HEK293T (cell line): ENCODE measurements at regions not wholly inside any gene's neighbourhood (a gene's known extent, or its start where the extent isn't known, plus 50 kb on each side); places are given as distances from the start of the nearest gene placed in this dataset.

Source experiments
- CTCF ChIA-PET: fragments of 350-600 bp; formaldehyde crosslinking; extraction: SDS; loops from one replicate; lab custom pipeline; 2021; ENCODE audit warnings: antibody characterized with exemption, inconsistent platforms; lab: Yijun Ruan, JAX
- POLR2A ChIA-PET: fragments of 350-600 bp; formaldehyde crosslinking; extraction: SDS; loops from one replicate; lab custom pipeline; 2020; ENCODE audit warnings: antibody characterized with exemption, inconsistent platforms; lab: Yijun Ruan, JAX
- DNase-seq: peaks from one replicate; pipeline ENCODE4 v3.0.0; 2012; ENCODE audit warnings: mixed read lengths; ENCODE audit errors: extremely low spot score
- ARNT ChIP-seq: fragments of 450-650 bp; IDR thresholded peaks from 2 replicates; pipeline ENCODE4 v1.6.1; 2017; ENCODE audit warnings: mild to moderate bottlenecking
- BHLHE40 ChIP-seq: fragments of 450-650 bp; IDR thresholded peaks from 2 replicates; pipeline ENCODE4 v1.6.1; 2016; ENCODE audit warnings: mild to moderate bottlenecking, moderate library complexity, borderline replicate concordance
- CTBP1 ChIP-seq: fragments of 450-650 bp; IDR thresholded peaks from 2 replicates; pipeline ENCODE4 v1.6.1; 2016; ENCODE audit warnings: borderline replicate concordance
- ELF4 ChIP-seq: fragments of 450-650 bp; IDR thresholded peaks from 2 replicates; pipeline ENCODE4 v1.6.1; 2017; ENCODE audit warnings: antibody characterized with exemption
- FOXA1 ChIP-seq: fragments of 450-650 bp; IDR thresholded peaks from 2 replicates; pipeline ENCODE4 v1.6.1; 2016; ENCODE audit warnings: mild to moderate bottlenecking
- FOXK2 ChIP-seq: fragments of 450-650 bp; IDR thresholded peaks from 2 replicates; pipeline ENCODE4 v1.6.1; 2016; ENCODE audit warnings: mild to moderate bottlenecking
- FOXM1 ChIP-seq: fragments of 450-650 bp; IDR thresholded peaks from 2 replicates; pipeline ENCODE4 v1.6.1; 2017; ENCODE audit warnings: mild to moderate bottlenecking, borderline replicate concordance
- HDGF ChIP-seq: fragments of 450-650 bp; IDR thresholded peaks from 2 replicates; pipeline ENCODE4 v1.6.1; 2017; ENCODE audit warnings: antibody characterized with exemption, borderline replicate concordance
- L3MBTL2 ChIP-seq: fragments of 450-650 bp; conservative IDR thresholded peaks from 2 replicates; pipeline ENCODE4 v1.6.1; 2016; ENCODE audit warnings: mild to moderate bottlenecking
- LEF1 ChIP-seq: fragments of 450-650 bp; IDR thresholded peaks from 2 replicates; pipeline ENCODE4 v1.6.1; 2017; ENCODE audit warnings: mild to moderate bottlenecking, borderline replicate concordance
- NFRKB ChIP-seq: fragments of 450-650 bp; IDR thresholded peaks from 2 replicates; pipeline ENCODE4 v1.6.1; 2016; ENCODE audit warnings: mild to moderate bottlenecking, moderate library complexity
- SP1 ChIP-seq: fragments of 450-650 bp; IDR thresholded peaks from 2 replicates; pipeline ENCODE4 v1.6.1; 2017
- SUZ12 ChIP-seq: fragments of 450-650 bp; IDR thresholded peaks from 2 replicates; pipeline ENCODE4 v1.6.1; 2016; ENCODE audit warnings: mild to moderate bottlenecking
- TARDBP ChIP-seq: fragments of 450-650 bp; IDR thresholded peaks from 2 replicates; pipeline ENCODE4 v1.6.1; 2016
- ZNF384 ChIP-seq: fragments of 450-650 bp; IDR thresholded peaks from 2 replicates; pipeline ENCODE4 v1.6.1; 2016
- TF ChIP-seq, protein P1 (sequence below): fragments of 450-650 bp; IDR thresholded peaks from 2 replicates; pipeline ENCODE4 v1.6.1; 2016

DNA sequence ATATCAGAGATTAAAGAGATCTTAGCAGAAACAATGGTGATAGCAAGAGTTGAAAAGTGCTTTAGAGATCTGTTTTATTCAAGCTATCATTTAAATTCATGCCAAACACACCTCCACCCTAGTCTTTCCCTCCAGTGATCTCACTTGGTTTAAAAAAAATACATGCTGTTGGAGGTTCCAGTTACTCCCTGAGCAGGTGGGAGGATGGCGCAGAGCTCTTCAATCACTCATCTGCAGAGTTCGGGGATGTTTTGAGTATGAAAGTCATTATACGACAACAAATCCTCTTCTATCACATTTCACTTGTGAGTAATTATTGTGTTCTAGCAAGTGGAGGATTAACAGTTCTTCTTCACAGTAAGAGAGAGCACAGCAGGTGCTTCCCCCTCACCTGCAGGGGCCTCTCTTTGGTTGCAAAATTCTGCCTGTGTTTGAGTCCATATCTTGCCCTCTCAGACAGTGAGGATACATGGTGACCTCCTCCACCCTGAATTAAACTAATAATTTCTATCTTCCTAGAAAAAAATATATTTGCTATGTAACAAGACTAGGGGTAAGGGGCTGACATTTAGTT lies 376.7 kb downstream of the LIG4 start:
- no peak for DNase-seq
- POLR2A ChIA-PET = no interaction called here

DNA sequence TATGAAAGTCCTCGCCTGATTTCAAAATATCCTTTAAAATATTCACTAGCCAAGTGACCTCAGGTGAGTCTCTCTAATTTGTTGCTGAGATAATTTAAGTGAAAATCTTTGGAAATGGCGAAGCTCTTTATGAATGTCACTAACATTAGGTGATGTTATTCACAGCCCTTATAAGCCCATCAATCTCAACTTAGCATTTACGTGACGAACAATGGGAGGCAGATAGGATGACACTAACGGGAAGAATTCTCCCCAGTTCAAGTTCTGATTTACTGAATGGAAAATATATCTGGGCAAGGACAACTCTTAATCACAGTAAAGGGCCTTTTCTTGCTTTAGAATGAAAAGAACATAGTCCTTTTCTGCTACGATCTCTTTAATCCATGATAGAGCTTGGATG lies 378.7 kb downstream of the LIG4 start:
- ChIA-PET CTCF (interaction anchor here (0.6 kb wide), 1 partner anchor 20 kb away, joined by 3 read pairs; no protein-coding TSS in a partner anchor), POLR2A (no interaction called here)
- TF ChIP-seq FOXM1 (no peak), ARNT (no peak), HDGF (no peak), BHLHE40 (no peak), SUZ12 (no peak), SP1 (no peak), ELF4 (no peak), FOXK2 (no peak), LEF1 (no peak)
- TF ChIP-seq, protein P1, sequence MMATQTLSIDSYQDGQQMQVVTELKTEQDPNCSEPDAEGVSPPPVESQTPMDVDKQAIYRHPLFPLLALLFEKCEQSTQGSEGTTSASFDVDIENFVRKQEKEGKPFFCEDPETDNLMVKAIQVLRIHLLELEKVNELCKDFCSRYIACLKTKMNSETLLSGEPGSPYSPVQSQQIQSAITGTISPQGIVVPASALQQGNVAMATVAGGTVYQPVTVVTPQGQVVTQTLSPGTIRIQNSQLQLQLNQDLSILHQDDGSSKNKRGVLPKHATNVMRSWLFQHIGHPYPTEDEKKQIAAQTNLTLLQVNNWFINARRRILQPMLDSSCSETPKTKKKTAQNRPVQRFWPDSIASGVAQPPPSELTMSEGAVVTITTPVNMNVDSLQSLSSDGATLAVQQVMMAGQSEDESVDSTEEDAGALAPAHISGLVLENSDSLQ = no peak
- DNase-seq = no peak

More for the DNA sequence above, 376.7 kb downstream of the LIG4 start:
- CTCF ChIA-PET = no interaction called here
- TF ChIP-seq FOXM1 = no peak
- no peak for TF ChIP-seq SUZ12
- no peak for TF ChIP-seq NFRKB
- TF ChIP-seq TARDBP = no peak
- TF ChIP-seq ARNT = no peak
- no peak for TF ChIP-seq FOXK2
- TF ChIP-seq, protein P1 = no peak
- TF ChIP-seq CTBP1 = no peak
- TF ChIP-seq ELF4 = no peak
- TF ChIP-seq HDGF = no peak
- TF ChIP-seq FOXA1 = no peak
- no peak for TF ChIP-seq ZNF384
- TF ChIP-seq LEF1 = no peak
- TF ChIP-seq BHLHE40 = no peak
- no peak for TF ChIP-seq SP1
- no peak for TF ChIP-seq L3MBTL2

DNA sequence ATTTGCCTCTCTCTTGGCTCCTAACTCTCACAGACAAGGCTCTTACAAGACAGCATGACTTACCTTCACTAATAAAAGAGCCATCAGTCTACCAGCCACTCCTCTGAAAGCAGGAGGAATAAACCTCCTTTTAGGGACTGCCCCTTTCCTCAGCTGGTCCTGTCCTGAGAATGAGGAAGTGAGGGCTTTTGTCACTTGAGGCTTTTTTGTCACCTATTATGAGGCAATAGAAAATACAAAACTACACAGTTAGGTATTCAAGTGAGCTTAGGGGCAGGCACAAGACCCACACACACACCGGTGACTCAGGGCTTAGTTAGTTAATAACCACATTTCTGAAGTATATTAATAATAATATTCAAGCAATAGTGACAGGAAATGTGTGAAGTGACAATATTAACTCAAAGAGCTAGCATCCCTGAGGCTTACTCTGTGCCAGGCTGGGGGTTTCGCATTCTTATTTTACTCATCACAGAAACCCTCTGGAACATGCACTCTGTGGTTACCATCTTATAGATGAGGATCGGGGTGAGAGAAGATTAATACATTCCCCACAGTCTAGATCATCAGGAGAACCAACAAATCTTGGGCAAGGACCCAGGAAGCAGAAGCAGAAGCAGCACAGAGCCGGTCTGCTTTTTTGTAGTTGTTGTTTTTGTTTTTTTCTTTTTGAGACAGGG lies 379.9 kb downstream of the LIG4 start:
- no peak for DNase-seq
- TF ChIP-seq HDGF (no peak), NFRKB (no peak), TARDBP (no peak), ARNT (no peak), SUZ12 (no peak), L3MBTL2 (no peak), LEF1 (no peak), FOXA1 (no peak), CTBP1 (no peak), ZNF384 (no peak), ELF4 (no peak), BHLHE40 (no peak), FOXM1 (no peak), SP1 (no peak), FOXK2 (no peak)
- TF ChIP-seq, protein P1 = no peak
- POLR2A ChIA-PET = no interaction called here
- CTCF ChIA-PET = no interaction called here

DNA sequence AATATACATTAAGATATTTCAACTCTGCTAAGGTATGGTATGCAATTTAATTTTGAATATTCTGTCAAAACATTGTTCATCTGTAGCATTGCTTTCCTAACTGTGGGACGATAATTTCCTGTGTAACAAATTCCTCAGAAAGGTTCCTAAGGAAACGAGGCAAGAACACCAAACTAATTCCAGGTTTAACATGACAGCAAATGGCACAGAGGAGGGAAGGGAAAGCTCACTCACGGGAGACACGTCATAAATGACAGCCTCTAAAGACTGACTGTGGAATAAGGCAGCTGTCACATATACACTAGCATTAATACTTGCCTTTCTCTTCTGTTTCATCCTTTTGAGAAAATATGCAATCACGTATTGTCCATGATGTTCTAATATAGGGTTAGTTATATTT lies 380.6 kb downstream of the LIG4 start:
- DNase-seq = no peak
- ChIA-PET CTCF (no interaction called here), POLR2A (no interaction called here)
- no peak for TF ChIP-seq FOXA1
- TF ChIP-seq L3MBTL2 = no peak
- TF ChIP-seq, protein P1 = no peak
- no peak for TF ChIP-seq ARNT
- TF ChIP-seq SUZ12 = no peak
- no peak for TF ChIP-seq TARDBP
- no peak for TF ChIP-seq ELF4
- TF ChIP-seq FOXK2 = no peak
- TF ChIP-seq HDGF = no peak
- no peak for TF ChIP-seq CTBP1
- no peak for TF ChIP-seq SP1
- no peak for TF ChIP-seq FOXM1
- no peak for TF ChIP-seq LEF1
- no peak for TF ChIP-seq ZNF384
- TF ChIP-seq BHLHE40 = no peak
- TF ChIP-seq NFRKB = no peak

DNA sequence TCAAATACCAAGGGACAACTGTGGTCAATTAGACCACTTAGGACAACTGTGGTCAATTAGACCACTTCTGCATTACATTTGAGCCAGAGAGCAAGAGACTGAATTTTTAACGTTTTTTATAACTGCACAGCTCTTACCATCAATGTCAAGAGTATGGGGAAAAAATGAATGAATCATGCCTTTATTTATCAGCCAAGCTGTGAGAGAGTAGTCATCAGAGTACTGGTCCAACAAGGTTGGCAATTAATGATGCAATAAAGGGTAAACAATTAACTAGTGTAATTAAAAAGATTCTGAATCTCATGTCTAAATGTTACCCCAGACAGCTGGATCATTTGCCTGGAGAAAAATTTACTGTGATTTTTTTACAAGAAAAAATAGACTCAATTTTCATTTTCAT lies 381.1 kb downstream of the LIG4 start:
- DNase-seq = no peak
- TF ChIP-seq HDGF (no peak), SUZ12 (no peak), TARDBP (no peak), CTBP1 (no peak), NFRKB (no peak), SP1 (no peak), ARNT (no peak), ZNF384 (no peak)
- CTCF ChIA-PET = no interaction called here
- POLR2A ChIA-PET = no interaction called here
